ENCODE measurements at regions not wholly inside any gene's neighbourhood (a gene's known extent, or its start where the extent isn't known, plus 50 kb on each side); places are given as distances from the start of the nearest gene placed in this dataset.
A peak's percentile ranks its signal among the peaks of the same experiment; 100 is the strongest.

GRCh38 chr11:19472679-19473078, 231.9 kb upstream of the E2F8 start:
- DNase-seq (ENCODE audit: low spot score): no peak

GRCh38 chr11:19467904-19468303, 227.2 kb upstream of the E2F8 start:
- no peak for DNase-seq (ENCODE audit: low spot score)

GRCh38 chr11:19466314-19466713, 225.6 kb upstream of the E2F8 start:
- no peak for DNase-seq (ENCODE audit: low spot score)

GRCh38 chr11:19463976-19464375, 223.2 kb upstream of the E2F8 start:
- DNase-seq (ENCODE audit: low spot score): no peak

GRCh38 chr11:19460718-19461405, 220.1 kb upstream of the E2F8 start:
- peak; percentile 53 for DNase-seq (ENCODE audit: low spot score)

GRCh38 chr11:19459240-19459639, 218.5 kb upstream of the E2F8 start:
- no peak for DNase-seq (ENCODE audit: low spot score)

DNA sequence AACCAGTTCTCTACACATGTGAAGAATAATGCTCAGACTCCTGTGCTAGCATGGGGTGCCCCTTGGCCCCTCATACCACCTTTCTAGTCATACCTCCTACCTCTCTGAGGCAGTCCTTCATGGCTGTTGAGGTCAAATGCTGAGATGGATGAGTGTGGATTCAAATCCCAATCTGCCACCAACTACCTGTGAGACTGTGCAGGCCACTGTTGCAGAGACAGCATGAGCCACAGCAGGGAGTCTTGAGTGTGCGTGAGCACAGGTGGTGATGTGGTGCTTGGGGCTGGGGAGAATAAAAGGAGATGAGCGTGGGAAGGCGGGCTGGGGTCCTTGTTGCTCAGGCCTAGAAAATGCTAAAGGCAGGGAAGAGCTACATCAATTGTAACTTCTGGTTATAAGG, 218.0 kb upstream of the E2F8 start:
- DNase-seq (ENCODE audit: low spot score): no peak

GRCh38 chr11:19458231-19458630, 217.5 kb upstream of the E2F8 start:
- DNase-seq (ENCODE audit: low spot score): no peak

- DNase-seq (ENCODE audit: low spot score): no peak
Observed at GRCh38 chr11:19455731-19456130, 215.0 kb upstream of the E2F8 start.

DNA sequence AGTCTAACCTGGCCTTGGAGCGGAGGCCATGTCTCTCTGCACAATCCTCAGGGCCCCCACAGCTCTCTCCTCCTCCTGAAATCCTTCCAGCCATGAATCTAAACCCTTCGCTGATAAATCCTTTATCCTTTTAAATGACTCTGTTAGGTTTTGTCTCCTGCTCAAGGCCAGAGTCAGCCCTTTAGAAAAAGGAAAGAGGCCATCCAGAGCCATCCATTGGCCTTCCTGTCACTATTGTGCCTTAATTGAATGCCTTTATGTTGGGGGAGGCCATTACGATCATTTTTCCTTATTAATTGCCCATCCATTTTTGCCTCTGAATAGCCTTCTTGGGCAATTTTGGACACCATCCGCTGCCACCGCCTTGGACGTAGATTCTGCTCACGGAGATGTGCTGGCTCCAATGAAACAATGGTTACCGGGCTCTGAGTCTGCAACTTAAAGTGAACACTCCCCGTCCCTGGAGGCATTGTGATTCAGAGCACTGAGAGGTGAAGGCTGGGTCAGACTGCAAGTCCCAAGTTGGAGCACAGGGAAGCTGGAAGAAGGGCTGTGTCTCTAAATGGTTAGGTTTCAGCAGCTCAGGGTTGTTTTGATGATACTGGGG, 213.0 kb upstream of the E2F8 start:
- no peak for DNase-seq (ENCODE audit: low spot score)

- DNase-seq (ENCODE audit: low spot score): no peak
Observed at GRCh38 chr11:19451609-19452008, 210.9 kb upstream of the E2F8 start.

- no peak for DNase-seq (ENCODE audit: low spot score)
Observed at GRCh38 chr11:19450282-19450681, 209.5 kb upstream of the E2F8 start.

DNA sequence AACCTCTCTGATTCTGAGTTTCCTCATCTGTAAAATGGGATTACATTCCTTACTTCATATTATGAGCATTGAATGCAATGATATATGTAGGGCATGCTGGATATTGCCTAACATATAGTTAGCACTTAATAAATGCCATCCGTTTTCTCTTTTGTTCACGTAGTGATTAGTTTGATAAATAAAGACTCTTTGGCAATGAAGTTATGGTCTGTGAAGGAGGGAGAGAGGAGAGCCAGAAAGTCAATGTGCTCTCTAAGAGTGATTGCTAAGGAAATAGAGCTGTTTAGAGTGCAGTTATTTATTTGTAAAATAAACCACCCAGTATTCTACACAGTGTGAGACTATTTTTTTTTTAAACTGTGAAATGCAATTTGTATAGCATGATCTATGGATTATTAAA, 207.9 kb upstream of the E2F8 start:
- DNase-seq (ENCODE audit: low spot score): no peak

DNA sequence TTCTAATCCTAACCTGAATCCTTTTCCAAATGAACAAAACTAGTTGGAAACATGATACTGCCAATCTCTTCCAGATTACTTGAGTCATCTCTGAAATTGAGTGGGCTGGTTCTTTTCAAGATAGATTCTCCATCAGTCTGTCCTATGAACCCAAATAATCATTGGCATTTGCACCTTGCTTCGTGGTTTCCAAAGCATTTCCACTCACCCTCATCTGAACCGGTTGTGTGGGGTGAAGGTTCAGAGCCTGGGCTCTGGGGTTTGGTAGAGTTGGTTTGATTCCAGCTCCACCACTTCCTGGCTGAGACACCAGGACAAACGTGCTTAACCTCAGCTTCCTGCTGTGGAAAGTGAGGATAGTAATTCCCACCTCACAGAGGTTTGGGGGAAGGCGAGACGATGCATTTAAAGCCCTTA, 206.4 kb upstream of the E2F8 start:
- DNase-seq (ENCODE audit: low spot score): no peak

DNA sequence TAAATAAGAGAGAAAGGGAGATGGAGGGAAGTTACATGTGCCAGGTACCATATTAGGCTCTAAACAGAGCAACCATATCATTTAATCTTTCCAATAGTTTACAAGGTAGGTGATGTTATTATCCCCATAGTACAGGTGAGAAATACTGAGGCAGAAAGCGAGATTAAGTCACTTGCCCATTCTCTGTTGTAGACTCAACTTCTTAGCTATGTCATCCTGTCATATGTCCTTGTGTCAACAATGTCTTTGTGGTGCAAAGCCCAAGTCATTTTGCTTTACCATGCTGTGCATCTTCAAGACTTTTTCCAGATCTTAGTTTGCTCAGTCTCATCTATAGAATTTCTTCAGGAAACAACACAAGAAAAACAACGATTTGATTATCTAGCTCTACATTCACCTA, 205.0 kb upstream of the E2F8 start:
- no peak for DNase-seq (ENCODE audit: low spot score)

DNA sequence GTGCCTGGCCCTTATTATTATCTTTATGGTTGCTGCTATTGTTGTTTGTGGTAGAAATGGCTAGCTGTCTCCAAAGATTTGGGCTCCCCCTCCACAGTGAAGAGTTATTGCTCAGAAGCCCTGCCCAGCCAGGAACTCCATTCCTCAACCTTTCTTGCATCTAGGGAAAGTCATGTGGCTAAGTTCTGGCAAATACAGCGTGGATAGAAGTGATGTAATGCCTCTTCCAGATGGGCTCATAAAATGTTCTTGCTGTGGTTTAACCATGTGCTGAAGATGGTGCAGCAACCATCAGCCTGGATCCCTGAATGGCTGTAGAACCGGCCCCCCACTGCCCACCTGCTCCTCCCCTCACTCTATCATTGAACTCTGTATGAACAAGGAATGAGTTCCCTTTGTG, 203.5 kb upstream of the E2F8 start:
- no peak for DNase-seq (ENCODE audit: low spot score)

GRCh38 chr11:19442554-19442910, 201.8 kb upstream of the E2F8 start:
- no peak for DNase-seq (ENCODE audit: low spot score)

DNA sequence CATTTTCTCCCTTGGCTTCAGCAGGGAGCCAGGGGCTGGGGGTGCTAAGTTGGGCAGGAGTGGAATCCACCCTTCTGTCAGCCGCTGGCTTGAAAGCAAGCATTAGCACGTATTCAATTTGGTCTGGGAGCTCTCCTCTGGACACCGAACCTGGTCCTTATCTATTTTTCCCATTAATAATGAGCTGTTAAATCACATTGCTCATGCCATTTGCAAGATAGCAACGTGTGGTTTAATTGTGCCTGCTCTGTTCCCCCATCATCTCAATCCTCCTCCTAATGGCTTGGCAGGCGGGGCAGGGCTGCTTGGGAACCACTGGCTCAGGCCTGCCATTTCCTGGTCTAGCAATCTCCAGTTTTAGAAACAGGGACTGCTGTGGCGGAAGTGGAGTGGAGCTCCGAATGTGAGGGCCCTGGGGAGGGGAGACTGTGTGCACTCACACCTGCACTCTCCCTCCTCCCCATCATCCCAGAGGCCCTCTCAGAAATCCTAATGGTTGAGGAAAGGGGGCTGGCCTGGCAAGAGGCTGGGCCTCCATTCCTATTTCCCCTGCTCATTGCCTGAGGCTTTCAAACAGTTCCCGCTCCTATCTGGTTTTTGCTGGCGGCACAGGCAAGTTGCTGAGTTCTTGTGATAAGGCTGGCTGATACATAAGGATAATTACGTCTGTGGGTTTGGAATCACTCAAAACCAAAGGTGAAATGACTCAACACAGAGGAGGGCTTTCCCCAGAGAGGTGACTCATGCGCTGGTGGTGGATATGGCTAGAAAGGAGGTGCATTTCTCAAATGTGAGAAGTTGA, 201.2 kb upstream of the E2F8 start:
- no peak for DNase-seq (ENCODE audit: low spot score)

GRCh38 chr11:19441288-19441687, 200.5 kb upstream of the E2F8 start:
- no peak for DNase-seq (ENCODE audit: low spot score)

GRCh38 chr11:19437760-19438159, 197.0 kb upstream of the E2F8 start:
- no peak for DNase-seq (ENCODE audit: low spot score)

DNA sequence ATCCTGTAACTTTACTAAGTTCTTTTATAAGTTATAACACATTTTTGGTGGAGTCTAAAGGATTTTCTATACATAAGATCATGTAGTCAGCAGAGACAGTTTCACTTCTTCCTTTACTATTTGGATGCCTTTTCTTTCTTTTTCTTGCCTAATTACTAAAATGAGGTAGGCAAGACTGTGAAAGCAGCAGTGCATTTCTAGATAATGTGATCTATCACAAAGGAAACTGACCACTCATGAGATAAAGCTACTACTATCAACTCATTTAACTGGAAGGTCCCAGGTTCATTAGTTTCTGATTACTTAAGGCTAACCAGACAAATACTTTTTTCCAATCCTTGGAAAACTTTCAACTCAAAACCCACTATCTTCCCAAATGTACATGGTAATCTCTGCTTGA, 196.2 kb upstream of the E2F8 start:
- no peak for DNase-seq (ENCODE audit: low spot score)

- no peak for DNase-seq (ENCODE audit: low spot score)
Observed at GRCh38 chr11:19435306-19435989, 194.7 kb upstream of the E2F8 start.

- no peak for DNase-seq (ENCODE audit: low spot score)
Observed at GRCh38 chr11:19433791-19434190, 193.0 kb upstream of the E2F8 start.
